ENCODE measurements at regions not wholly inside any gene's neighbourhood (a gene's known extent, or its start where the extent isn't known, plus 50 kb on each side); places are given as distances from the start of the nearest gene placed in this dataset.

DNA sequence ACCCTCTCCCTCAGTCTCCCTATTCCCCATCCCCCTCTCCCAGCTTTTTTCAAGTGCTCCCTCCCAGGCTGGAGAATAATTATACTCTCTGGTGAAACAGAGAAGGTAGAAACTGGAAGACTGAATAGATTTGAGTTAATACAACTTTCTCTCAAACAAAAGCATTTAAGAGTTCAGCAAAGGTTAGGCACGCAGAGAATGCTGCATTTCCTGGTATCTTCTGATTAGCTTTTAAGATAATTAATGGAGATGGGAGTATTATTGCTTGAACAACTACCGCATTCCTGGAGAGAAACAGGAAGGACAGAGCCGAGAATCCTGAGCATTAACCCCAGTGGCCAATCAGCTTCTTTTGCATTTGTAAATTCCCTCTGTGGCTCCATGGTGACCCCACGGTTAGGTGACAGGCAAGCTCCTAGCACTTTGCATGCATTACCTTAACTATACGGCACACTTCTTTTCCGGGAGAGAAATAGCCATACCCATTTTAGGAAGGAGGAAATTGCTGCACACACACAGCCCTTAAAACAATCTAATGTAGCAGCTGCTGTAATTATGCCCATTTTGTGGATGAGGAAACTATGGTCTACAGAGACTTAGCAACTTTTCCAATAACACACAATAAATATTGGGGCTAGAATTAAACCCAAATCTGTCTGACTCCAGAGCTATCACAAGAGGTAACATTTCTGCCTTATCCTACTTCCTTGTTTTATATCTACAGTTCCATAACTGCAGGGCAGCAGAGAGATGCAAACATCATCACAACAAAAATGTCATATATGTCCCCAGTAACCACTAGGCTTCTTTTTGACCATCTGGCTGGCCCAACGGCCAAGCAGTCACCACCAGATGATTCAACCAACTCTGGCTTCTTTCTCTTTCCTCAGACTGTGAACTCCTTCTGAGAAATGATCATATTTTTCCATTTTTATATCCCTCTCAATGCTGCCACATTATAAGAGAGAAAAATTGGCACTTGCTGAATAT is 169.9 kb downstream of the CD24 start:
- intact Hi-C loops (cut with DNase I), result no loop called here

DNA sequence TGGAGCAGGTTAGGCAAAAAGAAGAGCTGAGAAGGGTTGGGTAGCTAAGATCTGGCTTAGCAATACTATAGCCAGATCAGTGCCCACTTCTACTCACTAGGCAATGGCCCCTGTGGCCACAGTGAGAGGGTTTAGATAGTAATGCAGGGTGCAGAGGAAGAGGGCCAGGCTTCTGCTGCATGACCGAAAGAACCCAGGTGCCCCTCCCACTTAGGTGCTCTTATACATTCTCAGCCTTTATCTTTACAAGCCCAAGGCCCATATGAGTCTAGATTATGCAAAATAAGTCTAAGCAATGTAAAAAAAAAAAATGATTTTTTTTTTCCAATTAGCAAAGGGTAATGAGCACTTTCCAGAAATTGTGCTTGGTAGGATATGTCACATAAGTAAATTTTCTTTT is 171.3 kb downstream of the CD24 start:
- intact Hi-C loops (cut with DNase I), result no loop called here
- no peak for DNase-seq

More for the DNA sequence above, 169.9 kb downstream of the CD24 start:
- no peak for DNase-seq

DNA sequence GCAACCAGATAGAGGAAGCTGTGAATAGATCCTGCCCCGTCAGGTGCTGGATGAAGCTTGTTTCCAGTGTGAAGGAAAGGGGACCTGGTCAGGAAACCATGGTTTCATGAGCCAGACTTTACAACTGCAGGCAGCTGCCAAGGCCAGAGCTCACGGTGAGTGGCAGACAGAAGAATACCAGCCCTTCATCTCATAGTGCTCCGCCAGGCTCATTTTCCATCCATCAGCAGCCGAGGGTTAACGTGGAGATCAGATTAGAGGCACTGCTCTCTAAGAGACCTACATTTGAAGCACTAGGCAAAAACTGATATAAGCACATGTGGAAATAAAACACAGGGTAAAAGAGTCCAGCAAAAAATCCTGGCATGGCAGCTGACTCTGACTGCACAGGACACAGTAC is 172.4 kb downstream of the CD24 start:
- DNase-seq, result no peak
- intact Hi-C loops (cut with DNase I), result no loop called here

DNA sequence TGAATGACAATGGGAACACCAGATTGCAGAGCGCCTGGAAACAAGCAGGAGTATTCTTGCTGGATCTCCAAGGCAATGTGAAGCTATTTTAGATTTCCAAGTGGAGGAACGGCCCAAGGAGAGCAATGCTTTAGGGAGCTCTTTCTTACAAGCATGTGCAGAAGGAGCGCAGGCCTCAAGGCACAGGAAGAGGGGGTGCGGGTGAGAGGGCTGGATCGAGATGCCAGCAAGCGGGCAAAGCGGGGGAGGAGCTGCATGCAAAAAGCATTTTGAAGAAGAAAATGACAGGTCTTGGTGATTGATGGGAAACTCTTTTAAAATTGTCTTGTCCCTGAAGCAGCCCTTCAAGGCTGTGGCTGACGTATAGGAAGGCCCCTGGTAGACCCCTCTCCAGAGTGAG is 171.9 kb downstream of the QRSL1 start:
- intact Hi-C loops (cut with DNase I), result no loop called here
- DNase-seq, result peak in 1 of 10 donors; percentile 71

DNA sequence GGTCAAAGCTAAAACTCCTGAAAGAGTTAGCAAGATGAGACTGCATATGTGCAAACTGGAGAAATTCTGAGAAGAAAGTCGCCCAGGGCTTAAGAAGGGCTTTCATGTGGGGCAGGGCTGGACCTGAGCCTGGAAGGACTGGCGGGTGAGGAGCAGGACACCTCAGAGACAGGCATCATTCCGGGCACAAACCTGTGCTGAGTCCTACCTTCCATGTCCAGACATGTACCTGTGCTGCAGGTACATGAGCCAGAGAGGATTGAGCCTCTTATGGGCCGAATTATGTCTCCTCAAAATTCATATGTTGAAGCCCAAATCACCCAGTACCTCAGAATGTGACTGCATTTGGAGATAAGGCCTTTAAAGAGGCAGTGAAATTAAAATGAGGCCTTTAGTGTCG is 171.0 kb downstream of the QRSL1 start:
- intact Hi-C loops (cut with DNase I), result no loop called here
- DNase-seq, result peak in 1 of 10 donors; percentile 41

DNA sequence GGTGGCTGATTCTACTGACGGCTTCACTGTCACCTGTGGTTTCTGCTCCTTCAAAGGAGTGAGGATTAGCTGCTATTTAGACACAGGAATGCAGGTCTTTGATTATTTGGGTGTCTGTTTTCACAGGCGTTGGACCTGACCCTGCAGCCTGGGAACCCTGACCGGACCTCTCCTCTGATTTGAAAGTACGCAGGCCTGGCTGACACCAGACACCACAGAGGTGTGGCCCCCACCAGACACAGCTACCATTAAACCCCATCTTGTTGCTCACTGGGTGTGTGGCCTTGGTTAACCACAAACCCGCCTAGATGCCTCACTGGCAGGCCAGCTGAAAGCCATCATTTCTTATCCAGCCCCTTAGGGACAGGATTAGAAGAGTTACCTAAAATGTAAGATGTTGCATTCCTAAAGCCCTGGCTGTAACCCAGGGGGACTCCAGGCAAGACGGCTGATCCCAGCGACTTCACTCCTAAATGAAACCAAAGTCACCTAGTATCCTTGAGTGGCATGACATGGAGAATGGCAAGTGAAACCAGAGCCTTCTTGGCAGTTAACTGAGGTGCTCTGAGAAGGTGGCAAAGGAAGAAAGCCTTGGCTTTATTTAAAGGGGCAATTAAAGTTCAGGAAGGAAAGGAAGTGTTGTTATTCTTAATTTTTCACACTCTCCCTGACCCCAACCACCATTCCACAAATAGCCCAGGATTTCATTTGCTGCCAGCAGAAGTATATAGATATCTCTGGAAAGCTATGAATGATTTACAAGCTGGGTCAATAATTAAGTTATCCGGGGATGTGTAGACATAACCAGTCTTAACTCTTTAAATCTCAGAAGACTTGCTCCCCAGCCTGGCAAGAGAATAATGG is 169.9 kb downstream of the QRSL1 start:
- intact Hi-C loops (cut with DNase I), result no loop called here
- DNase-seq, result peak in 1 of 10 donors; percentile 11

DNA sequence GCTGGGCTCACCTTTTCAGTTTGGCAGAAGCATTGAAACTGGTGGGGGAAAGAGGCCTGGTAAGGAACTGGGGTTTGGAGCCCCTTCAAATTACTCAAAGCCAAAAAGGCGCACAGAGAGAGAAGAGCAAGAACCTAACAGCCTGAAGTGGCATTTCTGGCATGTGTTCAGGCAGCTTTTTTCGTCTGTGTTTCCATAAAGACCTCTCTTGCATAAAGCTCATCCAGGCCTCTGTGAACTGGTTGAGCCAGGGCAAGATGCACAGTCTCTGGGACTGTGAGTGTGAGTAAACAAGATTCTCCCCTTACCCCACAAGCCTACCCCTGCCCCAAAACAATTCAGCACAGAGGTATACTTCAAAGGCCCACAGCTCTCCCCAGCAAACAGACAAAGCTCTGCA is 167.8 kb downstream of the QRSL1 start:
- intact Hi-C loops (cut with DNase I), result no loop called here
- no peak for DNase-seq

DNA sequence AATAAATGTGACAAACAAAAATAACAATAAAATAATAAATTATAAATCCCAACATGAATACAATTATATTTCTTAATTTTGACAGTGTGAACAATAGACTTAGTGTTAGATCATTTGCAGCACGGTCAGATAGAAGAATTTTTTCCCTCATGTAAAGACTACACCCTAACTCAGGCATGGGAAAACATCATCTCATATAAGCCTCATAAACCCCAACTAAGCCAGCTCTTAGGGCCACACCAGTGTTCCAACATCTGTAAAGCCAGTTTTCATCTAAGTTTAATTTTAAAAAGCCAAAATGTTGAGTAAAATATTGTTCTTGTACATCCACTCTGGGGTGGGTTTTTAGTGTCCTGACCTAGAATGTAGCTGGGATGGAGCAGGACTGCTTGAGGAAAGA is 167.4 kb downstream of the QRSL1 start:
- DNase-seq, result no peak
- intact Hi-C loops (cut with DNase I), result no loop called here

DNA sequence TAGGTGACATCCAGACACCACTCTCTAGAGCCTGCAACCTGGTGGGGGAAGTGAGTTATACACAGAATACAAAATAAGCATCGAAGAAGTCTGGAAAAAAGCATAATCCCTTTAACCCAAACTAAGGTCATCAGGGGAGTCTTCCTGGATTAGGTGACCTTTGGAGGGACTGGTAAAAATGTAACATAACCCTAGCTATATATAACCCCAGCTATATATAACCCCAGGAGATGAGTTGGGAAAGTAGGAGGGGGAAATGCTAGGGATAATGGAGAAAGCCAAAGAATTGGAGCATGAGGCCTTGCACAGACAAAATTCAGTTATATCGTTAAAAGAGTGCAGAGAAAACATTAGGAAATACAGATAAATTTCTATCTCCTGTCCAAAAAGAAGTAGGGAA is 164.8 kb downstream of the QRSL1 start:
- intact Hi-C loops (cut with DNase I), result no loop called here
- DNase-seq, result no peak

DNA sequence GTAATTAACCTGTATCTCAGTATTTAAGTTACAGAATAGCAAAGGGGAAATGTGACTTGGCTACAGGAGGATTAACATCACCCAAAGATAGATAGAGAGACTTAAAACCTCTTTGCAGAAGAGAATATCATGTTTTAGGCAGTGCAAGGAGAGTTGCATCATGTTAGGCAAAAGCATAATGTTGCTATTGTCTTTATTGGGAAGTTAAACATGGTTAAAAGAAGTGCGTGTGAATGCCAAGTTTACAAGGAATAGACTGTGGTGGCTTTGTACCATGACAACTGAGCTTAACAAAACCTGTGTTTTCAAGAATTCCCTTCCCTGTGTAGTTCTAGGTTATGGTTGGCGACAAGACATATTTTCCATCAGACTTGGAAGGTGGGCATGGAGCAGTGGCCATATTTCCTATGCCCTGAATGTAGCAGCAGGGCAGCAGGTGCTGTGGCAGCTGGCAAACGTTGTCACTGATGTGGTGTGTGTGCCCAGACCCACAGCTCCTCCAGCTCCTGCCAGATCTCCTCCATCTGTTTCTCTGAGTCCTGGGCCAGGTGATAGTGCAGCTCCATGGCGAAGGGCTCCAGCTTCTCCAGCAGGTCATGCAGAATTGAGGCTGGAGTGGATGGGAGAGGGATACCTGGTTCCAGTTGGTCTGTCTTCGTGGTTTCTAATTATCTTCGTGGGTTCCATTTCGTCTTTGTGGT is 163.3 kb downstream of the QRSL1 start:
- intact Hi-C loops (cut with DNase I), result no loop called here
- peak in 1 of 10 donors; percentile 28 for DNase-seq

DNA sequence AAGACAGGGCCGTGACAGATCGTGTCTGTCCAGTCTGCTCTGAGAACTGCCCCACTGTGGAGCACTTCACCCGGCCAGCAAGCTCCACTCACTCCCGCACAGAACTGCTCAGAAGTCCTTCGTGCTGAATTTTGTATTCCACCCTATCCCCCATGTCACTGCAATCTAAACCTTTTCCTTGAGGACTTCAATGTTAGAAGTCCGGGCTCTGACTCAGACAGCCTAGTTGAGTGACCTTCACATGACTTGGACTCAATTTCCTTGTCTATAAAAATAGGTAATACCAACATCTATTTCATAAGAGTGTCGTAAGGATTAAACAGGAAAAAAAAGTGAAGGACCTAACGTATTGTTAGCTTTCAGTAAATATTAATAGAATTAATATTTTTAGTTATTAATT is 161.6 kb downstream of the QRSL1 start:
- intact Hi-C loops (cut with DNase I), result no loop called here
- no peak for DNase-seq

DNA sequence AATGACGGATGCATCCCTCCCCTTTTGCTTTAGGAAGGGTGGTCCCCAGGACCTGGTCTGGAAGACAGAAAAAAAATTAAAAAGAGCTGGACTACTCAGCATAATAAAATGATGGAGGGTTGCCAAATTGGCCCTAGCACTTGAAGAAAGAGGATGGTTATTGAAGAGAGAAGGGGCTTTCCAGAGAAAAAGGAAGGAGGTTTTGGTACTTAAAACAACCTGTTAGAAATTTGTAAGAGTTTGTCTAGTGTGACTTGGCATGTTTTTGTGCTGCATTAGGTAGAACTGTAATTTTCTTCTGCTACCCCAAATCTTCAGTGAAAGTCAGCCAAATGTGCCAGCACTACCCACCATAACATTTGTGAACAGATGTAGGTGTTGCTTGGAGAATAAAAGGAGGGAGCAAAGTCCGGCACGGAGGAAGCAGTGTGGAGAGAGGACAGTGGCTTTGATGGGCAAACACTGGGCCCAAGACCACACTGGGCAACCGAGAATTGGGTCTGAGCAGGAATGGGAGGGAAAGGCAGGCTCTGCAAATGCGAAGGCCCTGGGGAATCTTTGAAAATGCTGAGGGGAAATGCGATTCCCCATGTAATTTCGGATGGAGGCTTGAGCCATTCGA is 160.9 kb downstream of the QRSL1 start:
- intact Hi-C loops (cut with DNase I), result no loop called here
- DNase-seq, result peak in 1 of 10 donors; percentile 18

DNA sequence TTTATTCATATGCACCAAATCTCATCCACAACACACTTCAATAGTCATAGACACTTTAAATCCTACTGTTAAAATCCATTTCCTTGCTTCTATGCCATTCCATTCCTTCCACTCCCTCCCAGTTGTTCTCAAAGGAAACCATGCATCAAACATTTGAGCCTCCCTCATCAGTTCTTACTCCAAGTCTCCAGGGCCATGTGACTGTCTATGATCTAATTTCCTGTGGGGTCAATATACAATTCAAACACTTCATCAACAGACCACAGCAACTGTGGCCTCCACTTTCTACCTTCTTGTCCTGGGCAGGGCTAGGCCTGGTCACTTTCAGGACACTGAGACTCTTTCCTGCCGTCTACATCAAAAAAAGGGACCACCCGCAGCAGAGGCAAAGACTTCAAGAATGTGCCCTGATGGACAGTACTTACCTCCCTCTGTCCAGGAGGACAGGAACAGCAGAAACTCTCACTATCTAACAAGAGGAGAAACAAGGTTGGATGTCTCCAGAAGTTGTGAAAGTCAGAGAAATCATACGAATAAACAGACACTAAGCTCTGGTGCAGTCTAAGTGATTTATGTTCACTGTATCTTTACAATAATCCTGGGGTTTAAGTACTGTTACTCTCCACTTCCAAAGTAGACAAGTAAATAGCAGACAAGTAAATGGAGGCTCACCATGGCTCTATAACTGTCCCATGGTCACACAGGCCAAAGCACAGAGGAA is 160.2 kb downstream of the QRSL1 start:
- intact Hi-C loops (cut with DNase I), result loop anchor here (10.0 kb wide), 1 partner anchor 125 kb away; no protein-coding TSS in a partner anchor
- DNase-seq, result no peak

DNA sequence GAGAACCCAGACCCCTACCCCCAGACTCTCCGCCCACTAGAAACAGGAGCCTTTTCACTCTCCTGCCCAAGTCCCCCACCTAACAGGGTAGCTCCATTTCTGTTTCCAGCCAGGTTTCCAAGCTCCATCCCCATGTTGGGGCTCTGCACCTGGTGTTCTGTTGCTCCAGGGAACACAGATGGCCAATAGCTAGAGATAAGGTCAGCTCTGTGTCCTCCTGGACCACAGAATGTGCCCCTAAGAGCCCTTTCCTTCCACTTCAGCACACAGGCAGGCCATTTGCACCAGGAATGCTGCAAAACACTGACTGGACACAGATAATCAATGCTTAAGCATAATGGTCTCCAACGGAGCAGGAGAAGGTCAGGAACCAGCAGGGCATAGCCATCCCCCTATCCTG is 159.4 kb downstream of the QRSL1 start:
- DNase-seq, result no peak
- intact Hi-C loops (cut with DNase I), result loop anchor here (10.0 kb wide), 1 partner anchor 126 kb away; no protein-coding TSS in a partner anchor

DNA sequence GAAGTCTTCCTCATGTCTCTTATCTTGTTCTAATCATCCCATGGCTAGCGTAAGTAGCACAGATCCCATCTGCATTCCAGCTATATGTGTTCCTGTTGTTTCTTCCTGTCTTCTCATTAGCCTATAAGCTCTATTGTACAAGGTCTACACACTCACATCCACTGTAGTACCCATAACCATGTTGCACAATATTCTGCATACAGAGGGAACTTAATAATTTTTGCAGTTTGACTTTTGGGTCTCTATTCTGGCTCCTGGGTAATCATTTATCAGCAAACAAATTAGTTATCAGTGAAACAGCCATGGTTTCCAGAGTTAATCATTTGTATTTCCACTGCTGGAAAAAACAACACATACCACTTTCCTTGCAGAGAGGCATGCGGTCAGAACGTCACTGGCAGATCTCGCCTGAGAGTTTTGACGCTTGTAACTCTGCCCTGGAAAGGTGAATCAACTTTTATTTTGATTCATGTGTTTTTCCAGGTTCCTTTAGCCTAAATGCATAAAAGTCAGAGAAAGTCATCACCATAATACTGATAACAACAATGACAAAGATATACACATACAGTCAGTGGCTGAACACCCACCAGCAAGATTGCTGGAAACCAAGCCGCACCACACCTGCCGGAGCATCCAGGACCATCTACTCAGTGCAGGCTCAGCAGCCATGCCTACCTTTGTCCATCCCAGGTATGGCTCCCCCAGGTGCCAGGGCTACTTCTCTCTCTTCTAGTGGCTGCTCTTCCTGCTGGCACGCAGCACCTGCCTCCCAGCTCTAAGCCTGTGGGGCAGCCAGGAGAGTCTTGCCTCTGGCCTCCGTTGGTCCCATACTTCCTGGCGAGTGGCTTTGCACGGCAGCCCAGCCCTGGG is 158.2 kb downstream of the QRSL1 start:
- intact Hi-C loops (cut with DNase I), result loop anchor here (10.0 kb wide), 1 partner anchor 127 kb away; no protein-coding TSS in a partner anchor
- DNase-seq, result no peak

DNA sequence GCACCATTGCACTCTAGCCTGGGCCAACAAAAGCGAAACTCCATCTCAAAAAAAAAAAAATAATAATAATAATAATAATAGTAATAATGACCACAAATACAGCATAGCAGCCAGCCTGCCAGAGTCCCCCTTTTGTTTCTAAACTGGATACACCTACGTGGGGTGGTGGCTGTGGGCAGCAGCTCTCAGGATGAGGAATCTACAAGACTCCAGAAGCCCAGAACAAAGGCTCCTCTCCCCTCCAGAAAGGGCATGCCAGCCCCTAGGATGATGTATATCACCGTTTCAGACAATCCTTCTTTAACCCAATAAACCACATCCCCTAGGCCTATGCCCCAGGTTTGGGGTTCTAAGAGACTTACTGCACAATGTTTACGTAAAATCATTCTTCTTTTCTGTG is 155.9 kb downstream of the QRSL1 start:
- no peak for DNase-seq
- intact Hi-C loops (cut with DNase I), result loop anchor here (10.0 kb wide), 1 partner anchor 130 kb away; no protein-coding TSS in a partner anchor

DNA sequence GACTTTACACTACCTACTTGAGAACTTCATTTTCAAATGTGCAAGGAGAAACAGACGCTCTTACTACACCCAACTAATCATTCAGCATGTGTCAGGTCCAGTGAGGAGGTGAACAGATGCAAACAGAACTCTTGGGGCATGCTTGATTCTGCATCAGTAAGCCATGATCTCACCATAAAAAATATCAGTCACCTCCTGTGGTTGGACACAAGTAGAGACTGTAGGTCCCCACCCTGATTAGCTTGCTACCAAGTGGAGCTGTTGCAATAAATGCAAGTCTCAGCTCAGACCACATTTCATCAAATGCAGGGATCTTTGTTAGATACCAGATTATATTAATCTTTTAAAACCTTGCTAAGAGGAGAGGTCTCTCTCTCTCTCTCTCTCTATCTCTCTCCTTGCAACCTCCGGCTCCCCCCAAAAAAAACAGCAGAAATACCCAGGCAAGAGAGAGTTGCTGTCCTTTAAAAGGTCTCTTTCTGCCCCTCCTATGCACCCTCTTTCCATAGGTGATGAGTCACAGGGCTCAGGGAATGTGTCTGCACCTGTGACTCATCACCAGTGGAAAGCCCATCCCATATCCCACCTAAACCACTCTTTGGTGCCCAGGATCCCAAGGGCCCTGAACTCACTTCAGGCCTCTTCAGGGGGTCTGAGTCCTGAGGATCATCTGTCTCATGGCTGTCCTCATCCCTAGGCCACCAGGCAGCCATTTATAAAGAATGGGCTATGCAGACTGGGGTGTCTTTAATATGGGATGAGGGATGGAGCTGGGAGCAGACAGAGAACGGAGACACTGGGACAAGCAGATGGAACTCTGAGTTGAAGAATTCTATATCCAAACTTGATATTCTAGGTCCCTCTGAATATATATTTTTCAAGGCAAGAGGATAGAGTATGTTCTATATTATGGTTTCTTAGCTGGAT is 154.5 kb downstream of the QRSL1 start:
- no peak for DNase-seq
- intact Hi-C loops (cut with DNase I), result loop anchor here (10.0 kb wide), 1 partner anchor 131 kb away; no protein-coding TSS in a partner anchor

Measured in posterior cingulate gyrus (tissue), 11 donors.